ENCODE measurements at regions not wholly inside any gene's neighbourhood (a gene's known extent, or its start where the extent isn't known, plus 50 kb on each side); places are given as distances from the start of the nearest gene placed in this dataset.
"Not testable (repeated sequence)": the region's sequence is repeated elsewhere in the genome, so short reads cannot be mapped to it uniquely, and the experiment has no call there.

DNA sequence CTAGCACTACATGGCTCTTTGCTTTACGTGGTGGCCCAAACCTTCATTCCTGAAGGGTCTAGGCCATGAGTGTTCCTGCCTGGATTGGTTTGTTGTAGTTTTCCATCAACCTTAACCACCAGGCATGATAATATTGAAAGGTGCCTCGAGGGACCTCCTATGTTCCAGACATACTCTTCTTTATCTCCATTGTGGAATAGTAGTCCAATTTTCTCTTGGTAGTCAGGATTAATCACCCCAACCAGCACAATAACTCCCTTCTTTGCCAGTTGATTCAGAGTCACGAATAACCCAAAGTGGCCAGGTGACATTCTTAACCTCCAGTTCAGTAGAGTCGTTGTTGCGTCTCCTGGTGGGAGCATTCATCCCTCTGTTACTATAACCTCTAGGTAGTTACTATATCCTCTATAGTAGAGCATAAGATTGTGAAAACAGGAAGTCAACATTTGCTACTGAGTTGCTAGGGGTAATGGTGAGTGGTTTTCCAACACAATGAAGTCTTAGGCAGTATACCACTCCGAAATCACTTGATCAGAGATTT, 88.1 kb upstream of the FAM240B start:
- not testable (repeated sequence) for TF ChIP-seq CTCF (IDR thresholded peaks at IDR 0.05); POLR2A (IDR thresholded peaks at IDR 0.05; ENCODE audit: low read depth); EP300 (IDR thresholded peaks at IDR 0.05)
